Fibroblast of peridontal ligament (primary cell): ENCODE measurements at regions not wholly inside any gene's neighbourhood (a gene's known extent, or its start where the extent isn't known, plus 50 kb on each side); places are given as distances from the start of the nearest gene placed in this dataset.

ENCODE experiments used
- DNase-seq: peaks from one replicate; pipeline ENCODE4 v3.0.0-alpha.2; 2010; ENCODE audit errors: extremely low read depth

GRCh38 chr9:107731115-107731762 is 241.7 kb upstream of the KLF4 start:
- DNase-seq: no peak

GRCh38 chr9:107730666-107731065 is 241.1 kb upstream of the KLF4 start:
- DNase-seq: no peak

DNA sequence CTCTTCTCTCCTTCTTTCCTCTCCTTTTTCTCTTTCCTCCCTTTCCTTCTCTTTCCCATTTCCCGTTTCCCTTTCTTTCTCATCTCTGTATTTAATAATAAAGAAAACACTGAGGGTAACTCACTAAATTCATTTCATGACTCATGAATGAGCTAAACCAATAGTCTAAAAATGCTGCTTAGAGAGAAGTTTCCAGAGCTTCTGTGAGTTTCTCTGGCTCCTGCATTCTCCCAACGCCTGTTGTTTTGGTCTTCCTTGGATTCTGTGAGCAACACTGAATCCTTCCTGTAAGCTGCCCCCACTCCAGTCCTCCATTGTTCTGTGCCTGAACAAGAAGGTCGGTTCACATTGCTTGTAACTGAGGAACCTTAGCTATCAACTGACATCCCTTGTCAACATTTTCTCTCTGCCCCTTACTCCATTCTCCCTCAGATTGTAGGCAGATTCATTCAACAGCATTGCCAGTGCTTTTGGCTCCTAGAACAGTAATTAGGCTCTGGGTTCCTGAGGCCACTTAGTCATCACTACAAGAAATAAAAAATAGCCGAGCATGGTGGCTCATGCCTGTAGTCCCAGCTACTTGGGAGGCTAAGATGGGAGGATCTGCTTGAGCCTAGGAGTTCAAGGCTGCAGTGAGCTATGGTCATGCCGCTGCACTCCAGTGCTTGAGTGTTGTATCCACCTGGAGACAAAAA is 237.7 kb upstream of the KLF4 start:
- DNase-seq: peak; percentile 76

DNA sequence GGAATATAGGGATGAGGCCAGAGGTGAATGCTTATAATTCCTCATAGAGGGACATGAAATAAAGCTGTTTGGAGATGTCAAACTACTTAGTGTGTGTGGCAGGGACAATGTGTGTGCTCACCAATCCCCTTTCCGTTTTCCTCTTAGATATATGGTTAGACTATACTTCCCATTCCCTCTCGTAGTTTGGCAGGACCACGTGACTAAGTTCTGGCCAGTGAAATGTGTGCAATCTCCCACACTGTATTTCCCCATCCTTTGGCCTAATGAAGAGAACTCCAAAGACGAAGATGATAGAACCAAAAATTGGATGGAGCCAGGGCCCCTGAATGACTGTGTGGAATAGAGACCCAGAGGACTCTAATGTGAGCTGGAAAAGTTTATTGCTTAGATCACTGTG is 233.4 kb upstream of the KLF4 start:
- no peak for DNase-seq

GRCh38 chr9:107721705-107722245 is 232.2 kb upstream of the KLF4 start:
- no peak for DNase-seq

DNA sequence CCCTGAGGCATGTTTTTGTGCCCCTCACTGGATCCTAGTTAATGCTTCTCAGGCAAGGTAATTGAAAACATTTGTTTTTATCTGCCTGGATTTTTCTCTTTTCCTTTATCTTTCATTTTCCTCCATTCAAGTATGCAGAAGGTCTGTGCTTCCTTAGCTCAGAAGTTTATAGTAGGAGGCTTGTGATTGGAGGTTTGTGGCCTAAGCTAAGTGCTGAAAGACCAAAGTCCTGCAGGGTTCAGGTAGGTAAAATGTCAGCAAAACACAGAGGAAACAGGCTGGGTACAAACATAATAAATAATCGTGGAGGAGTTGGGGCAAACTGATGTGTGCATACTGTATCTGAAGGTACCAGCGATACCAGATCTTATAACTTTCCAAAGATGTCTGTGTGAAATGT is 230.9 kb upstream of the KLF4 start:
- DNase-seq: no peak

- DNase-seq: no peak
These were observed 228.2 kb upstream of the KLF4 start for GRCh38 chr9:107717529-107718314.

DNA sequence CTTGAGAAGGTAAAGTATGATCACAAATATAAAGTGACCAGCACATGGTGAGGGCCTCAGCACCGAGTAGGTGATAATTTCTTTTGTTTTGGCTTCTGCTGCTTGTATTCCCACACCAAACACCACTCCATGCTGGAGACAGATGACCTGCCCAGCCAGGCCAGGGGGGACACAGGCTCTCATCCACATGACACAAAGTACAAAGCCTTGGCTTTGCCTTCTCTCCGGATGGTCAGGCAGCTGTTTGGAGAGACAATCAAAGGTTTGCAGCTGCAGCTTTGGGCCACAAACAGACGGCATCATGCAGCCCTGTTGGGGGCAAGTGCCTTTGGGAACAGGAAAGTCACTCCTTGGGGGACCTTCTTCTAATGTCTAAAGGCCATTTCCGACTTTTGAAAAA is 226.2 kb upstream of the KLF4 start:
- DNase-seq: no peak

DNA sequence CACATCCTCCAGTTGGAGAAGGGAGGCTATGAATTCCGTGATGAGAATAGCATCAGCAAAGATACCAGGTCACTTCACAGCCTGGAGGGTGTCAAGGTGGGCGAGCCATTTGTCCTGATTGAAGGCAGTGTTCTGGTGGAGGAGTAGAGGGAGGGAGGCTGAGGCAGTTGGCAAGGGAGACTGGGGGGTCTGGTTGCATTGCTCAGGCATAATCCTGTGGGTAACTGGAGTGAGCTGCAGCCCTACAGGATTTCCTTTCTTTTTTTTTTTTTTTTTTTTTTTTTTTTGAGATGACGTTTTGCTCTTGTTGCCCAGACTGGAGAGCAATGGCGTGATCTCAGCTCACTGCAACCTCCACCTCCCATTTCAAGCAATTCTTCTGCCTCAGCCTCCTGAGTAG is 223.9 kb upstream of the KLF4 start:
- no peak for DNase-seq

- no peak for DNase-seq
These were observed 222.8 kb upstream of the KLF4 start for GRCh38 chr9:107712390-107712789.

GRCh38 chr9:107711542-107711941 is 222.0 kb upstream of the KLF4 start:
- peak; percentile 92 for DNase-seq

- DNase-seq: no peak
These were observed 221.4 kb upstream of the KLF4 start for GRCh38 chr9:107710953-107711352.

- peak; percentile 66 for DNase-seq
These were observed 221.0 kb upstream of the KLF4 start for GRCh38 chr9:107710546-107710945.

DNA sequence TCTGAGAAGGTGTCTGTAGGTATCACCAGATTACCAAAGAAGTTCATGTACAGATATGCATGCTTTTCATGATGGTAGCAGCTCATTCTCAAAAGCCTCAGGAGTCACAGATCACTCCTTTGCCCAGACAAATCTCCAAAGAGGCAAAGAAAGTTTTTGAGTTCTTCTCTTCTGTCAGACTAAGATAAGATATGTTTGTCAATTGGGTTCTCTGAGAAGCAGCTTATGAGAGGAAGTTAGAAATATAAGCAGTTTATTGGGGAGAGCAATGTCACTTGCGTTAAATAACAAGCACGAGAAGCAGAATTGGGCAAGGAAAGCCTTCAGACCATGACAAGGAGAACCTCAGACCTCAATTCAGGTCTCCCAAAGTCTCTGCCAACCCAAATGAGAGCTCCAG is 219.2 kb upstream of the KLF4 start:
- no peak for DNase-seq

DNA sequence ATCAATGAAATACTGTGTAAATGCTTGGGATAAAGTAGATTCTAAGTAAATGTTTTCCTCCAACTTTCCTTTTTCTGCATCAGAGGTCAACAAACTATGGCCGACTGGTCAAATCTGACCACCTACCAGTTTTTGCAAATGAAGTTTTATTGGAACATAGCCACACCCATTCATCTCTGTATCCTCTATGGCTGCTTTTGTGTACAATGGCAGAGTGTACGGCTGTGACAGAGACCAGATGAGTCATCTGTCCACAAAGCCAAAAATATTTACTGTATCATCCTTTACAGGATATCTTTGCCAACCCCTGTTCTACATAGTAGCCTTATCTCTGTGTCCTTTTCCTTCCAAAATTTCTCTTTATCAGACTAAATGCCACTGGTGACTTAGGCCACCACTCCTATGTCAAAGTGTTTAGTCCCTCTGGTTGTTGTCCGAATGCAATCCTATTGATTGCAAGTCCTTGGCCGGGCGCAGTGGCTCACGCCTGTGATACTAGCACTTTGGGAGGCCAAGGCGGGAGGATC is 218.4 kb upstream of the KLF4 start:
- no peak for DNase-seq

- peak; percentile 85 for DNase-seq
These were observed 217.9 kb upstream of the KLF4 start for GRCh38 chr9:107707428-107707837.

DNA sequence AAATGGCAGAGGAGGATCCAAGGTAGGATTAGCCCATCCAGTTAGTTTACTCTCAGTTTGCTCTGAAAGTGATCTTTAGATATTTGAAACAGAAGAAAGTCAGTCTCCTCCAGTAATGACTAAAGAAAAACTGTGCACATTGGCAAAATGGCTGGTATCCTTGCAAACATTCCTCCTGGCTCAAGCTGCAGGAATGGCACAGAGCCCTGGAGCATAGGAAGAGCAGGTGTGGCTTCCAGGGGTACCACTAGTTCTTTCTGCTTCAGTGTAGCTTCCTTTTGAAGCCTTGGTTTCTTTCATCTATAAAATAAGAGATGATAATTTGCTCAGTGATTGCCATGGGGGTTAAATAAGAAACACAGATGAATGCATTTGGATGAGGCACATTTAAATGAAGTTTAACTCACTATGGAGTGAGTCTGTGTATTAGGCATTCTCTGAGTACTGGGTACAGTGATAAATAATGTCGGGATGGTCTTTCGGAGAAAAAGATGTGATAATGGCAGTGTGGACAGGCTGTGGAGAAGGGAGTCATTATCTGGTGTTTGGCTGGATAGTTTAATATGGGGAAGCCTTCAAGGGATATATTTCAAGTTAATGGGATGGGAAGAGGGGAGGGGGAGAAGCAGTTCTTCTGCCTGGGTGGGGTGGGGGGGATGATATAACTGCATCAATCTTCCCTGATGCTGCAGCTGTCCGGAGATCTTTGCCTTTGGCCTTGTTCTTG is 217.3 kb upstream of the KLF4 start:
- no peak for DNase-seq

DNA sequence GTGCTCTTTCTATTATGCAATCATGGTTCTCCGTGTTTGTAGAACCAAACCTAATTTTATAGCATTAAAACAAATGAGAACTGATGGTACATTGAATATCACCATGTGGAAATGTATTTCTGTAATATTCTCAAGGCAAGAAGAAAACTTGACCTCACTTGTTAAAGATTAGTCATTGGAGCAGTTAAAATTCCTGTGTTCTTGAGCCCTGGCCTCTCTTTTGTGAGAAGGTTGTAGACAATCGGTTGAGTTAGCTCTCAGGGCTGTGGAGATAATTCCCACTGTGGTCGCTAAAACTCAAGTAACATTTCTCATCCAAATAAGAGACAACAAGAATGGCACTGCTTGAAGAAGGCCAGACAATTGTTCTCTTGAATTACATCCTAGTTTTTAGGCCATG is 216.0 kb upstream of the KLF4 start:
- DNase-seq: no peak

DNA sequence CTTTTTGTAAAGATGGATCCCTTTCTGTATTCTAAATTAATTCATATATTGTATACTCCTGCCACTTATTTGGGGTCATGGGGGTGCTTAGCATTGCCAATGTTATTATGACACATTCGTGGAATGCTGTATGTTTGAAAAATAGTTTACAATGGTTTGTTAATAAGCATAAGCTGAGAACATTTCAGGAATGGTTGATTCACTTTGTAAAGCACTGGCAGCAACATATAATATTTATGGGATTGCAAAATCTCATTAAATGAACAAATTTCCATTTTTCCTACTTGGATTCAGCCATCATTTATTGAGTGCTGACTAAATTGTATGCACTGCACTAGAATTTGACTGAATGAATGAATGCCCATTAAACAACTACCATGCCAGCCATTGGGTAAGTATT is 215.2 kb upstream of the KLF4 start:
- DNase-seq: no peak

DNA sequence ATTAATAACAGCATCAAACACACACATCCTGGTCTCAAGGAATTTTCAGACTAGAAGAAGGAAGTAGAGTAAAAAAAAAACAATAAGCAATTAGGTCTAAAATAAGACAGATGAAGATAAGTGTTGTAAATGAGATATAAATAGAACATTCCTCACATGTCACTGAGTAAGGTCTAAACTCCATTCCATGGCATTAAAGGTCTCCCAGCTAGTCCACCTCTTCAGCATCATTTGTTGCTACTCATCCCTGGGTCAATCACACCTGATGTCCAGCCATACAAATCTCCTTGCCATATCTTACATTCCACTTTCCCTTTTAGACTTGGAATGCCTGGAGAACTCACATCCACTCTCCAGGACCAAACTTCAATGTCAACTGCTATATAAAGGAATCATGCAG is 214.1 kb upstream of the KLF4 start:
- DNase-seq: no peak

- DNase-seq: peak; percentile 38
These were observed 211.3 kb upstream of the KLF4 start for GRCh38 chr9:107700847-107701246.

DNA sequence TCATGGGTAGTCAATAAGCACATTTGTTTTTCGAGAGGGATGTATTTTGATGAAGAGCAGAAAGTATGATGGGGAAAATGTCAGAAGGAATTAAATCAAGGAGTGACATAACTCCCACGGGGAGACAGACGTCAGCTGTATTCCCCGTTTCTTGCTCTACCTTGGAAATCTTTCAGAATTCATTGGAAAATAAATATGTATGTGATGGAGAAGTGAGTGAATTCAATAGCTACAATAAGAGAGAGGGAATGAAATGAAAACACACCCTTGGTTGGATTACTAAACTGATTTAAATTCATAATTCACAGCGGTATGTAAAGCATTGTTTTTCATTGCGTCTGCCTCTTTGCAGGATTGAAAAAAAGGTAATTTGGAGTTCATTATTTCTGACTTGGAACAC is 209.7 kb upstream of the KLF4 start:
- no peak for DNase-seq
